Osteoblast (primary cell): ENCODE measurements at regions not wholly inside any gene's neighbourhood (a gene's known extent, or its start where the extent isn't known, plus 50 kb on each side); places are given as distances from the start of the nearest gene placed in this dataset.

ENCODE experiments used
- DNase-seq: peaks from one replicate; pipeline ENCODE4 v3.0.0; 2011; ENCODE audit warnings: low spot score, mixed read lengths; ENCODE audit not compliant: insufficient read length; ENCODE audit errors: missing footprints
- H2AFZ ChIP-seq: 2 replicates; pipeline ENCODE4 v1.6.0; 2011; ENCODE audit warnings: mild to moderate bottlenecking, low read length
- H3K27ac ChIP-seq: 2 replicates; pipeline ENCODE4 v1.5.1; 2011; ENCODE audit warnings: mild to moderate bottlenecking, low read depth, low read length, moderate library complexity
- H3K27me3 ChIP-seq: 2 replicates; pipeline ENCODE4 v1.6.0; 2012; ENCODE audit warnings: mild to moderate bottlenecking, control low read depth, inconsistent platforms, low read length, moderate library complexity; ENCODE audit not compliant: insufficient read depth
- H3K36me3 ChIP-seq: 2 replicates; pipeline ENCODE4 v1.5.1; 2011; ENCODE audit warnings: mild to moderate bottlenecking, low read length, control low read depth, moderate library complexity; ENCODE audit not compliant: insufficient read depth
- H3K4me1 ChIP-seq: 2 replicates; pipeline ENCODE4 v1.5.1; 2011; ENCODE audit warnings: mild to moderate bottlenecking, low read length, control low read depth, moderate library complexity; ENCODE audit not compliant: insufficient read depth
- H3K4me2 ChIP-seq: 2 replicates; pipeline ENCODE4 v1.6.0; 2011; ENCODE audit warnings: mild to moderate bottlenecking, low read length; ENCODE audit not compliant: insufficient read depth
- H3K4me3 ChIP-seq: fragments of 200-600 bp; sonication (generic); 3 replicates; pipeline ENCODE4 v1.5.1; 2012; ENCODE audit warnings: mild to moderate bottlenecking, low read length, inconsistent platforms; ENCODE audit not compliant: insufficient read depth
- H3K79me2 ChIP-seq: 2 replicates; pipeline ENCODE4 v1.6.0; 2012; ENCODE audit warnings: mild to moderate bottlenecking, low read length, control low read depth, inconsistent platforms; ENCODE audit not compliant: insufficient read depth
- H3K9me3 ChIP-seq: 2 replicates; pipeline ENCODE4 v1.5.1; 2011; ENCODE audit warnings: low read depth, low read length, control low read depth
- H4K20me1 ChIP-seq: 2 replicates; pipeline ENCODE4 v1.6.0; 2012; ENCODE audit warnings: mild to moderate bottlenecking, low read length, control low read depth; ENCODE audit not compliant: insufficient read depth
- CTCF ChIP-seq: IDR thresholded peaks from 2 replicates; pipeline ENCODE4 v1.5.1; 2011; ENCODE audit warnings: mild to moderate bottlenecking, low read depth, low read length, moderate library complexity; ENCODE audit errors: extremely low read depth

GRCh38 chr13:72570019-72570418 lies 157.4 kb downstream of the MZT1 start:
- Histone ChIP-seq H3K4me3 (no peak overlapping the region), H3K4me1 (no peaks in the 10 kb centered on the region), H3K27ac (no peak overlapping the region), H3K36me3 (no peaks in the 10 kb centered on the region), H4K20me1 (no peaks in the 10 kb centered on the region), H3K27me3 (no peaks in the 10 kb centered on the region), H3K4me2 (no peak overlapping the region), H2AFZ (no peak overlapping the region), H3K9me3 (peaks cover 3% of the 10 kb centered on the region), H3K79me2 (no peaks in the 10 kb centered on the region)
- no peak for TF ChIP-seq CTCF
- no peak for DNase-seq

GRCh38 chr13:72567566-72567965 lies 159.9 kb downstream of the MZT1 start:
- Histone ChIP-seq H3K27me3 (no peaks in the 10 kb centered on the region), H4K20me1 (no peaks in the 10 kb centered on the region), H3K4me2 (no peak overlapping the region), H3K27ac (no peak overlapping the region), H3K4me1 (no peaks in the 10 kb centered on the region), H2AFZ (no peak overlapping the region), H3K36me3 (no peaks in the 10 kb centered on the region), H3K79me2 (no peaks in the 10 kb centered on the region), H3K4me3 (no peak overlapping the region), H3K9me3 (no peaks in the 10 kb centered on the region)
- TF ChIP-seq CTCF = no peak
- DNase-seq = no peak

- Histone ChIP-seq H3K27ac (no peak overlapping the region), H3K36me3 (no peaks in the 10 kb centered on the region)
- TF ChIP-seq CTCF = no peak
These were observed 160.9 kb downstream of the MZT1 start for GRCh38 chr13:72566526-72566925.

GRCh38 chr13:72565893-72566292 lies 161.5 kb downstream of the MZT1 start:
- H3K27ac ChIP-seq = no peak overlapping the region
- no peak for DNase-seq
- no peak overlapping the region for H3K4me3 ChIP-seq
- H3K9me3 ChIP-seq = no peaks in the 10 kb centered on the region
- H3K4me1 ChIP-seq = no peaks in the 10 kb centered on the region
- H3K36me3 ChIP-seq = no peaks in the 10 kb centered on the region
- no peaks in the 10 kb centered on the region for H3K79me2 ChIP-seq
- no peak overlapping the region for H3K4me2 ChIP-seq
- no peak overlapping the region for H2AFZ ChIP-seq
- TF ChIP-seq CTCF = peak; percentile 47
- no peaks in the 10 kb centered on the region for H3K27me3 ChIP-seq
- no peaks in the 10 kb centered on the region for H4K20me1 ChIP-seq

More at GRCh38 chr13:72566526-72566925, 160.9 kb downstream of the MZT1 start:
- no peaks in the 10 kb centered on the region for H3K9me3 ChIP-seq
- DNase-seq = no peak
- no peak overlapping the region for H3K4me2 ChIP-seq
- no peaks in the 10 kb centered on the region for H3K4me1 ChIP-seq
- no peaks in the 10 kb centered on the region for H3K79me2 ChIP-seq
- no peaks in the 10 kb centered on the region for H4K20me1 ChIP-seq
- no peak overlapping the region for H2AFZ ChIP-seq
- no peak overlapping the region for H3K4me3 ChIP-seq
- H3K27me3 ChIP-seq = no peaks in the 10 kb centered on the region
